Medulla oblongata (tissue), 1 donor: ENCODE measurements at regions not wholly inside any gene's neighbourhood (a gene's known extent, or its start where the extent isn't known, plus 50 kb on each side); places are given as distances from the start of the nearest gene placed in this dataset.
A peak's percentile ranks its signal among the peaks of the same experiment; 100 is the strongest.

Experiments used
- DNase-seq: peaks from one replicate; pipeline ENCODE4 v3.0.0-alpha.2; 2015; ENCODE audit errors: extremely low spot score

GRCh38 chr2:45337481-45337880 is 273.6 kb downstream of the SRBD1 start:
- no peak for DNase-seq

DNA sequence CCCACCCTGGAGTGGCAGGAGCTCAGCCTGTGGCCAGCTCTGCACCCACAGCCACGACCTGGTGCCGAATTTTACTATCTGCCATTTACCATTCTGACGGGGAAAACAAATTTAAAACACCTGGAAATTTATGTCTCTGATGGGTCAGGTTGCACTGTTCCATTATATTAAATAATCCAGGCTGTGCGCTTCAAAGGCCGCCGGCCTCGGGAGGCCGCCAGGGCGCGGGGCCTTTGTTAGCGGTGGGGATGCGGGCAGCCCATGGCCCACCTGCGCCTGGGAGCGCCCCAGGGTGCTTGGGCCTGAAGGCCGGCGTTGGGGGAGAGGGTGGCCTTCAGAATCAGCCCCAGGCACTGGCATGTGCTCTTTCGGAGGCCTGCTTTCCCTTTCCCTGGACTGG is 276.9 kb downstream of the SRBD1 start:
- no peak for DNase-seq

GRCh38 chr2:45332567-45332966 is 278.5 kb downstream of the SRBD1 start:
- DNase-seq: no peak

DNA sequence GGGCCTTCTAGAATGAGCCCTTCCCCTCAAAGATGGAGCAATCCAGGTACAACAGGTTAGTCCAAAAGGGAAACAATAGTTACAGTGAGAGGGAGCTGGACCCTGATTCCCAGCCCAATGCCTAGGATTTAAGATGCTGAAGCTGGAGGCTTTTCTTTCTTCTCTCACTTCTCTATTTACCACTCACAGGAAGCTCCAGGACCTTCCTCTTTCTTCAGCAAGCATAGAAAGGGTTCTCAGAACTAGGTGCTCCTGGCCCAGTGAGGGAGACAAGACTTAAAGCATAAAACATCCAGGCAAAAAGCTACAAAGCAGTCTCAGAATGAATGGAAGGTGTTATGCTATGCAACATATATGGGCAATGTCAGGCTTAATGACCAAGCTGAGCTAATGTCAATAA is 279.0 kb downstream of the SRBD1 start:
- DNase-seq: peak; percentile 5

GRCh38 chr2:45331410-45331786 is 279.7 kb downstream of the SRBD1 start:
- DNase-seq: no peak

DNA sequence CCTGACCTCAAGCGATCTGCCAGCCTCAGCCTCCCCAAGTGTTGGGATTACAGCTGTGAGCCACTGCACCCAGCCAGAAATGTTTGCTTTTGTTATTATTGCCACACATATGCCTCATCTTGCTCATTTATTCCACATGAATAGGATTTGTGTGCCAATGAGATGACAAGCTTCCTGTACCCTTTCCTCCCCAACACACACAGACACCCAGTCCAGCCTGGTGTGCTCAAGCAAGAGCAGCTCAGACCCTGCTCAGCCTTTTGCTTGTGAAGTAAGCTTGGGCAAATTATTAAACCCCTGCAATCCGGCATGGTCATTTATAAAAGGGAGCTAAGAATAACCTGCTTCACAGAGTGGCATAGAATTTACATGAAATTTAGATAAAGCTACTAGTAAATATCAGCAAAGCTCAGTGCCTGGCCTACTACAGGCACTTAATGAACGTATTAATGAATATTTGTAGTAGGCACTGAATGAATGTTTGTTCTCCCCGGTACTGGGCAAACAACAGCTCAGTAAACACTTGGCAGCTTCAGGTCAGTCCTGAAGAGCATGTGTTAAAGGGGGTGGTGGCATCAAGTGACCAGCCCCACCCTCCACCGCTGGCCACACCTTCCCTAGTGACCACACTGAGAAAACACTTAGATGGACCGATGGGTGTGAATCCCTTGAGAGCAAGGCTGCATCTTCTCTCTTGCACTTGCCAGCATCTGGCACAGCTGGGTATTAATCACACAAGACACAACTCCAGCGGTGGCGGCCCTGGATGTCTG is 280.2 kb downstream of the SRBD1 start:
- DNase-seq: no peak

DNA sequence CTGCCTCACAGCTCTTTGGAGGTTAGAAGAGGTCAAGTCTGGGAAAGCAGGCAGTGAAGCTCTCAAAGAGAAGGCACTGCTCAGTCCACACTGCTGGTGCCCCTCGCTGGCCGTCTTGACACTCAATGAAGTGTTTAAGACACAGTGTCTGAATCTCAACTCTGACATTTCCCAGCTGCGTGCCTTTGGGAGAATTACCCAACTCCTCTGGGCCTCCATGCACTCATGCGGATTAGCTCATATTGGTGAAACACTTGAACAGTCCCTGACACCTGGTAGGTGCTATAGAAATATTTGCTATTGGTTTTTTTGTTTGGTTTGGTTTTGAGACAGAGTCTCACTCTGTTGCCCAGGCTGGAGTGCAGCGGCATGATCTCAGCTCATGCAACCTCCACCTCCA is 281.0 kb downstream of the SRBD1 start:
- no peak for DNase-seq

DNA sequence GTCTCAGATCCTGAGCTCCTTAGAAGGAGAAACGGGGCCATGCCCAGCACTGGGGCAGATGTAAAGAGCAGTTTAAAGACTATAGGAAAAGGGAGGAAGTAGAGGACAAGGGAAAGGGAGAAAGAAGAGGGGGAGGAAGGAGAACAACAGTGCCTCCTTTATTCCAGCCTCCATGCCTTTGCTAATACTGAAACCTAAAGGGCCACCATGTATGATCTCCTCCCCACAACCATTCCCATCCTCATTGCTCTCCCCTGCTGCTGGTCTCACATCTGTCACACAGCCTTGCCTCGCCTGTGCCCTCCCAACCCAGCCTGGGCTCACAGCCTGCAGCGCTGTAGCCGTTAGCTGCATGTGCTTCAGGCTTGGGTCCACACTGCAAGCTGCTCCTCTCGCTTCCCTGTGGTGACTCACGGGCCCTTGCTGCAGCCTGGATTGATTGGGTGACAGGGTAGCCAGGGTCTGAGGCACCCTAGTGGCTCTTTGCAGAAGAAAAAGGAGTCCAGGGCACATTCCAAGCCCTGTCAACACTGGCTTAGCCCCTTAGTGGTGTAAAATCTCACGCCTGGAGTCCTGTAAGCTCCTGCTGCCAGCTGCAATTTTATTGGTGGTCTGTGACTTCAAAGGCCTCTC is 281.9 kb downstream of the SRBD1 start:
- no peak for DNase-seq

DNA sequence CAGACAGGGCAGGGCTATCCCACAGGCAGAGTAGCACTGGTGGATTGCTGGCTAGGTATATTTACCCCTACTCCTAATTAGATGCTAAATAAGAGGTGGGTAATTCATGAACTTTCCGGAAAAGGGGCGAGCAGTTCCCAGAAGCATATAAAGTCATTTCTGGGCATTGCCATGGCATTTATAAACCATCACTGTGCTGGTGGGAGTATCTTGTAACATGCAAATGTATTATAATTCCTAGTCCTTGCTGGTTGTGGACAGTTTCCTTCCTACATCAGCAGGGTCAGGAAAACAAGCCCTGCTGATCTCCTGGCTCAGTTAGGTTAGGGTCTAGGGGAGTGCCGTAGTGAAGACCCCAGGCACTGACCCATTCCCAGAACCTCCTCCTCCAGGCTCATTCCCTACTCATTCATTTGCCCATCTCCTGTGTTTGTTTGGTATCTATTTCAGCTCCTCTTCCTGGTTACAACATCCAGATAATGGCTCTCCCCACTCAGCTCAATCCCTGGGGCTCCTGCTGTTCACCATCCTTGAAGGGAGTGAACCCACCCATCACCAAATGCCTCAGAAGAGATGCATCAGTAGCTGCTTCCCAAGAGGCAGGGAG is 282.7 kb downstream of the SRBD1 start:
- no peak for DNase-seq

- no peak for DNase-seq
Observed at GRCh38 chr2:45323344-45323743, 287.7 kb downstream of the SRBD1 start.

DNA sequence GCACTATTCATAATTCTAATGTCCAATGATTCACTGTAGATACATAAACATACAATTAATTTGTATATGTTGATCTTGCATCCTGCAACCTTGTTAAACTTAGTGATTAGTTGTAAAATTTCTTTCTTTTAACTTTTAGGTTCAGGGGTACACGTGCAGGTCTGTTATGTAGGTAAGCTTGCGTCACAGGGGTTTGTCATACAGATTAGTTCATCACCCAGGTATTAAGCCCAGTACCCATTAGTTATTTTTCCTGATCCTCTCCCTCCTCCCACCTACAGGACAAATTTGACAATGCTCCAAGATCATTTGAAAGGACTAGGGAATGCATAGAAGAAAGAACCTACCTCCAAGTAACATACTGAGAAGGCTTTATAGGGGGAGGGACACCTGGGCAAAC is 290.1 kb downstream of the SRBD1 start:
- DNase-seq: no peak

- DNase-seq: no peak
Observed at GRCh38 chr2:45319683-45320455, 291.2 kb downstream of the SRBD1 start.

DNA sequence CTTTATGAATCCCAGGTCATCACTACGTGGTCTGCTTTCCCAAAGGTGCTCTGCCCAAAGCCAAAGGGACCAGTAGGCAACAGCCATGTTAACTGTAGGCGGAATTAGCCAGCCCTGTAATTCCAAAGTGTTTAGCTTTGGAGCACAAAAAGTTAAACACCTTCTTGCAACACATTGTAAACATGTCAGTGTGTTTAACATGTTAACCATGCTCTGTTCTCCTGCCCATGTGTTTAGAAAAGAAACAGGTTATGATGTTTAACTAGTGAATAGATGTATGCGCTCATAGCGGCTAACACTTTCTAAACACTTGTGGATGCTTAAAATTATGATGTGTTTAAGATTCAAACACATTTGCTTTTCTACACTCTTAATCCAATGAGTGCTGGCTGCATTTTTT is 292.4 kb downstream of the SRBD1 start:
- no peak for DNase-seq

GRCh38 chr2:45316576-45317338 is 294.3 kb downstream of the SRBD1 start:
- no peak for DNase-seq

DNA sequence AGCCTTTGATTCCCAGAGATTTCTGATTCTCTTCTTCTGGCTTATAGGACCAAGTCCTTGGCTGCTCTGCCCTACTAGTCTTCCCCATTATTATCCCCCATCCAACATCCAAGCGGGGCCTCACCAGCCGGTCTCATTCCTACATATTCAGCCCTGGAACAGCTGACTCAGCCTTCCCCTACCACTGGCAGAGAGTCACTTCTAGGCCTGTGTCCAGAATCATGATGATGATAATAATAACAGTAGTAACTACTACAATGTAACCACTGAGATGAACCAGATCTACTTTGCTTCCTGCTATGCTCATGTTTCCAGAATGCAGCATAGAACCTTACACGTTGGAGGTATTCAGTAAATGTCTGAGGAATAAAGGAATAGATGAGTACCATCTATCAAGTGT is 295.2 kb downstream of the SRBD1 start:
- no peak for DNase-seq

DNA sequence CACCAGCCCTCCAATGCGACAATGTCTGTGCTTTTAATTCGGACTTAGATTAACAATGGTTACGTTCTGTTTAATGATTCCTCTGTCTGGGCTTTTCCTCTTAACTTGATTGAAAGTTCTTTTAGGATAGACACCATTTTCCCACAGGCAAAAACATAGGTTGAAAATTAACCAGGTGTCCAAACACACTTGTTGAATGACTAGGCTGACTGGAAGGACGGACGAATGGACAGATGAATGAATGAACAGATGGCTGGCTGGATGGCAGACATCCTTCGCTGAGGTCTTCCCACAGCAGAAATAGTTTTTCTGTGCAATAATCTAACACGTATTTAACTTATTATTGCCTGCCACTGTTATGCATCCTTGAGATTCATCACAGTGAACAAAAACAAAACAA is 298.8 kb downstream of the SRBD1 start:
- no peak for DNase-seq

GRCh38 chr2:45311559-45311958 is 299.5 kb downstream of the SRBD1 start:
- no peak for DNase-seq

DNA sequence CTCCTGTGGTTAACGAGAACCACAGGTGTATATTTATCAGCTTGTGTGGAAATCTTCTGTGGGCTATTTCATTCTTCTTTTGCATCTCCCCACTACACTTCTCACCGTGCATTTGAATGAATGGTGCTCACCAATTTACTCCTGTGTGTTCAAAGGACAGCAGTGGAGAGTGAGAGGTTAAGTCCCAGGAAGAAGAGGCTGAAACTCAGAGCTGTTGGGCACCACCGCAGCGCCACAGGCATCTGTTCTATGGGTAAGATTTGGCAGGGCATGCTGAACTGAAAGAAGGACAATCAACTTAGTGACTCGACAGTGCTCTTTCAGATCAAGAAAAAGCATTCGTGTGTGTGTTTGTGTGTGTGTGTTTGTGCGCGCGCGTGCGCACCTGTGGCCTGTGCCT is 297.9 kb upstream of the SIX2 start:
- no peak for DNase-seq

GRCh38 chr2:45305599-45305998 is 296.3 kb upstream of the SIX2 start:
- no peak for DNase-seq

DNA sequence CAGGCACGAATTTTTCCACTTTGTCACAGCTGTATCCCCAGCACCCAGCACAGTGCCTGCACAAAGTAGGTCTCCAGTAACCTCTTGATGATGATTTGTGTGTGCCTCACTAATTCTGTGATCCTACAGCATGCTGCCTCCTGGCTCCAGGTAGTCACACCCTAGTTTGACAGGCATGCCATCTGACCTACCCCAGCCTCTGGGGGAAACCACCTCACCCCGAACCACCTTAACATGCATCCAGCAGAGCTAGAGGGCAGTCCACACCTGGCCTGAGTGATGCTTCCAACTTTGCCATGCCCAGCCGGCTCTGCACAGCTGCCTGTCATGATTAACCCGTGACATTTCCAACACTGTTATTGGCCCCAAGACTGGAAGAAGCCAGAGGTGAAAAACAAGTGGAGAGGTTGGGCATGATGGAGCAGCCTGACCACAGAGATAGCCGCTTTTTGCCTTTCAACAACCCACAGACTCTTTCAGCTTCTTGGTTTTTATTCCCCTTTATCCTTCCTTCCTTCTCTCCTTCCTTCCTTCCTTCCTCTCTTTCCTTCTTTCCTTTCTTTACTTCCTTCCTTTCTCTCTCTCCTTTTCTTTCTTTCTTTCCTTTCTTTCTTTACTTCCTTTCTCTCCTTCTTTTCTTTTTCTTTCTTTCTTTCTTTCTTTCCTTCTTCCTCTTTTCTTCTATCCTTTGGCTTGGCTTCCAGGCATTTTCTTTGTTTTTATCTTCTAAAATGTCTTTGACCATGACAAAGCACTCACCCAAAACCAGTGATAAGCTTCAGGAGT is 294.4 kb upstream of the SIX2 start:
- no peak for DNase-seq
